ENCODE measurements at regions not wholly inside any gene's neighbourhood (a gene's known extent, or its start where the extent isn't known, plus 50 kb on each side); places are given as distances from the start of the nearest gene placed in this dataset.

DNA sequence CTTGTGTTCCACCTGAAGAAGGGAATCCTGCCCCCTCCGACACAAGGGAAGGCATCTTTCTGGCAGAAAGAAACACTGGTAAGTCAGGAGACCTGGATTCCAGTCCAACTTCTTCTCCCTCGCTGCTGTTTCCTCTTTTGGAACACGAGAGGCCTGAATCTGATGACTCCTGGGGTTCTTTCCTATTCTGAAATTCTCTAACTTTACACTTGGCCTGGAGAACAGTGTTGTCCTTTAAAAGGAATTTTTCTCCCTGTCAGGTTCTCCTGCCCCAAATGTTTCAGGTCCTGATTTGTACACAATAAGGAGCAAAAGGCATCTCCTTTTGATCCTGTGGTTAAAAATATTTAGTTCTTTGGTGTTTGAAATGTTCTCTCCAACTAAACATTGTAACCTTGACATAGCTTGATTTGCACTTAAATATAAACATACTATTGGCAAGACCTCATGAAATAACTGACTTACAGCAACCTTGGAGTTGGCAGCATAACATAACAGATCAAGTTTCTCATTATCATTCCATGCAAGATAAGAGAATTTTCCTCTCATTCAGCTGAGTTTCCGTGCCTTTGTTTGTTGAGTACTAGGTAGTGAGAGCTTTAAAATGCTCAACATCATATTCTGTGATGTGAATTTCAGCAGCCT, 244.8 kb downstream of the COG6 start:
- Histone ChIP-seq H3K27me3 (ENCODE audit: insufficient read depth, poor library complexity, severe bottlenecking) (no peaks in the 10 kb centered on the region), H3K4me1 (ENCODE audit: insufficient read depth, poor library complexity, severe bottlenecking) (no peaks in the 10 kb centered on the region), H3K9me3 (ENCODE audit: severe bottlenecking) (no peaks in the 10 kb centered on the region), H3K36me3 (ENCODE audit: low read depth) (no peaks in the 10 kb centered on the region), H3K27ac (ENCODE audit: poor library complexity, severe bottlenecking) (no peak overlapping the region), H3K4me3 (ENCODE audit: severe bottlenecking) (no peak overlapping the region)
- DNase-seq (ENCODE audit: low spot score): no peak
- TF ChIP-seq, protein P1, sequence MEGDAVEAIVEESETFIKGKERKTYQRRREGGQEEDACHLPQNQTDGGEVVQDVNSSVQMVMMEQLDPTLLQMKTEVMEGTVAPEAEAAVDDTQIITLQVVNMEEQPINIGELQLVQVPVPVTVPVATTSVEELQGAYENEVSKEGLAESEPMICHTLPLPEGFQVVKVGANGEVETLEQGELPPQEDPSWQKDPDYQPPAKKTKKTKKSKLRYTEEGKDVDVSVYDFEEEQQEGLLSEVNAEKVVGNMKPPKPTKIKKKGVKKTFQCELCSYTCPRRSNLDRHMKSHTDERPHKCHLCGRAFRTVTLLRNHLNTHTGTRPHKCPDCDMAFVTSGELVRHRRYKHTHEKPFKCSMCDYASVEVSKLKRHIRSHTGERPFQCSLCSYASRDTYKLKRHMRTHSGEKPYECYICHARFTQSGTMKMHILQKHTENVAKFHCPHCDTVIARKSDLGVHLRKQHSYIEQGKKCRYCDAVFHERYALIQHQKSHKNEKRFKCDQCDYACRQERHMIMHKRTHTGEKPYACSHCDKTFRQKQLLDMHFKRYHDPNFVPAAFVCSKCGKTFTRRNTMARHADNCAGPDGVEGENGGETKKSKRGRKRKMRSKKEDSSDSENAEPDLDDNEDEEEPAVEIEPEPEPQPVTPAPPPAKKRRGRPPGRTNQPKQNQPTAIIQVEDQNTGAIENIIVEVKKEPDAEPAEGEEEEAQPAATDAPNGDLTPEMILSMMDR (IDR thresholded peaks at IDR 0.05; ENCODE audit: poor library complexity, severe bottlenecking): no peak
- ATAC-seq (ENCODE audit: low read depth): no peak

DNA sequence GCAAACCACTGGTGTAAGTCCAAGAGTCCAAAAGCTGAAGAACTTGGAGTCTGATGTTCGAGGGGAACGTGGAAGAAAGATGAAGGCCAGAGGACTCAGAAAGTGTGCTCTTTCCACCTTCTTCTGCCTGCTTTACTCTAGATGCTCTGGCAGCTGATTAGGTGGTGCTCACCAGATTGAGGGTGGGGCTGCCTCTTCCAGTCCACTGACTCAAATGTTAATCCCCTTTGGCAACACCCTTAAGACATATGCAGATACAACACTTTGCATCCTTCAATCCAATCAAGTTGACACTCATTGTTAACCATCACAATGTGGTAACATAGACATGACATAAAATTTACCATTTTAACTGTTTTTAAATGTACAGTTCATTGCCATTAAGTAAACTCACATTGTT, 249.5 kb downstream of the COG6 start:
- no peak for ATAC-seq (ENCODE audit: low read depth)
- no peak overlapping the region for H3K27ac ChIP-seq (ENCODE audit: poor library complexity, severe bottlenecking)
- TF ChIP-seq, protein P1 (IDR thresholded peaks at IDR 0.05; ENCODE audit: poor library complexity, severe bottlenecking): no peak
- H3K27me3 ChIP-seq (ENCODE audit: insufficient read depth, poor library complexity, severe bottlenecking): no peaks in the 10 kb centered on the region
- H3K4me1 ChIP-seq (ENCODE audit: insufficient read depth, poor library complexity, severe bottlenecking): no peaks in the 10 kb centered on the region
- H3K4me3 ChIP-seq (ENCODE audit: severe bottlenecking): no peak overlapping the region
- H3K36me3 ChIP-seq (ENCODE audit: low read depth): no peaks in the 10 kb centered on the region
- no peak for DNase-seq (ENCODE audit: low spot score)
- H3K9me3 ChIP-seq (ENCODE audit: severe bottlenecking): no peaks in the 10 kb centered on the region

DNA sequence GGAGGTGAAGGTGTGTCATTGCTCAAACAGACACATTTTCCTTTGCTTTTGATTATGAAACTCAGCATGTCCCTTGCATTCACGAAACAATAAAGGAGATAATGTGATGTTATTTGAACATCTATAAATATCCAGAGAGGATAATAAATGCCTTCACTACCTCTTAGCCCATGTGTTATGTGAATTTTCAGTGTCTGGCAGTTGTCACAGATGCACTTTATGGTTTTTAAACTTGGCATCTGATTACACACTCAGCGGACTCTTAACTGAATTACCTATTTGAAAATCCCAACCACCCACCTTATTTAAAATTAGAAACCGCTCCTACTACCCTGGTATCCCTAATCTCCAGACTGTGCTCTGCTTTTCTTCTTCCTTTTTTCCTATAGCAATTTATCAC, 254.2 kb downstream of the COG6 start:
- H3K27me3 ChIP-seq (ENCODE audit: insufficient read depth, poor library complexity, severe bottlenecking): no peaks in the 10 kb centered on the region
- ATAC-seq (ENCODE audit: low read depth): no peak
- no peaks in the 10 kb centered on the region for H3K36me3 ChIP-seq (ENCODE audit: low read depth)
- no peak overlapping the region for H3K27ac ChIP-seq (ENCODE audit: poor library complexity, severe bottlenecking)
- H3K9me3 ChIP-seq (ENCODE audit: severe bottlenecking): no peaks in the 10 kb centered on the region
- H3K4me3 ChIP-seq (ENCODE audit: severe bottlenecking): no peak overlapping the region
- peaks cover 9% of the 10 kb centered on the region for H3K4me1 ChIP-seq (ENCODE audit: insufficient read depth, poor library complexity, severe bottlenecking)
- TF ChIP-seq, protein P1 (IDR thresholded peaks at IDR 0.05; ENCODE audit: poor library complexity, severe bottlenecking): no peak
- no peak for DNase-seq (ENCODE audit: low spot score)

DNA sequence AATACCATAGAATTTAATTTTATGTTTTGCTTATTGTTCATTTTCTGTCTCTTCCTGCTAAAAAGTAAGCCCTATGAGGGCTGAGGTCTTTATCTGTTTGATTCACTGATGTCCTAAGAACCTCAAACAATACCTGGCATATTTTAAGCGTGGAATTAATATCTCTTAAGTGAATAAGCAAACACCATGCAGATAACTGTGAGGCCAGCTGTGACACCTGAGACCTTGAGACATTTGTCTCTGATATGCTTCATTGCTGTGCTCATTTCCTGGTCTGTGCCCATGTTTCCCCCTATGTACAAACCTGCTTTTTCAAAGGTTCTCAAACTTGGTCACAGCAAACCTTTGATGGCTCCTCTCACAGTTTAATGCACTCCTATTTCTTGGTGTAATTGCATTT, 254.6 kb downstream of the COG6 start:
- TF ChIP-seq, protein P1 (IDR thresholded peaks at IDR 0.05; ENCODE audit: poor library complexity, severe bottlenecking): no peak
- no peak overlapping the region for H3K27ac ChIP-seq (ENCODE audit: poor library complexity, severe bottlenecking)

DNA sequence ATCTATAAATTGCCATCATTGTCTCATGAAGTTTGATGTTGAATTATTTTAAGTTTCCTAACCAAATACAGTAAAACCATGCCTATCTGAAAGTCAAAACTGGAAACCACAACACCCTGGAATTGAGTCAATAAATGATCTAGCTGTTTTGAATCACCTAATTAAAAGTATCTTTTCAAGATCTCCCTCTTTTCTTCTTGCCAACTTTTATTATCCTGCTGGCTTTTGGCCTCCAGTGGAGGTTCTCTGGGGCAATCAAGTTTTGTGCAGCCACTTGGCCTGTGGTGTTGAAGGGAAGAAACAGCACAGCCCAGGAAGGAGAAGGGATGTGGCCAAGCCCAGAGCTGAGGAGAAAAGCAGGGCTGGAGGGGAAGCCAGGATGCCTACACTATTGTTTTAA, 255.4 kb downstream of the COG6 start:
- Histone ChIP-seq H3K27ac (ENCODE audit: poor library complexity, severe bottlenecking) (no peak overlapping the region), H3K36me3 (ENCODE audit: low read depth) (no peaks in the 10 kb centered on the region), H3K9me3 (ENCODE audit: severe bottlenecking) (no peaks in the 10 kb centered on the region), H3K4me3 (ENCODE audit: severe bottlenecking) (no peak overlapping the region), H3K4me1 (ENCODE audit: insufficient read depth, poor library complexity, severe bottlenecking) (peaks cover 9% of the 10 kb centered on the region), H3K27me3 (ENCODE audit: insufficient read depth, poor library complexity, severe bottlenecking) (no peaks in the 10 kb centered on the region)
- TF ChIP-seq, protein P1 (IDR thresholded peaks at IDR 0.05; ENCODE audit: poor library complexity, severe bottlenecking): no peak
- DNase-seq (ENCODE audit: low spot score) (no peak), ATAC-seq (ENCODE audit: low read depth) (no peak)

More for the DNA sequence above, 254.6 kb downstream of the COG6 start:
- Histone ChIP-seq H3K36me3 (ENCODE audit: low read depth) (no peaks in the 10 kb centered on the region), H3K27me3 (ENCODE audit: insufficient read depth, poor library complexity, severe bottlenecking) (no peaks in the 10 kb centered on the region), H3K4me1 (ENCODE audit: insufficient read depth, poor library complexity, severe bottlenecking) (peaks cover 9% of the 10 kb centered on the region), H3K9me3 (ENCODE audit: severe bottlenecking) (no peaks in the 10 kb centered on the region), H3K4me3 (ENCODE audit: severe bottlenecking) (no peak overlapping the region)
- no peak for ATAC-seq (ENCODE audit: low read depth)
- no peak for DNase-seq (ENCODE audit: low spot score)

Measured in RWPE2 (cell line).